ENCODE measurements at regions not wholly inside any gene's neighbourhood (a gene's known extent, or its start where the extent isn't known, plus 50 kb on each side); places are given as distances from the start of the nearest gene placed in this dataset.

- DNase-seq (ENCODE audit: low spot score in 2 of 2), result no peak
- H3K4me3 ChIP-seq (ENCODE audit: low read depth, poor library complexity, severe bottlenecking), result no peak overlapping the region
- TF ChIP-seq CTCF (IDR thresholded peaks at IDR 0.05), result no peak
- TF ChIP-seq POLR2A (IDR thresholded peaks at IDR 0.05), result no peak
- WGBS, 2 donors, result 67 to 84% methylated on average over 1 of the region's 1 CpG
- intact Hi-C loops (cut with DNase I; ENCODE audit: low total_unique reads), result loop anchor here (5.0 kb wide), 1 partner anchor 1345 kb away; no protein-coding TSS in a partner anchor
These were observed 89.8 kb downstream of the LHX9 start for GRCh38 chr1:198007011-198007410.

GRCh38 chr1:198007687-198008607, 90.8 kb downstream of the LHX9 start:
- H3K4me3 ChIP-seq (ENCODE audit: low read depth, poor library complexity, severe bottlenecking), result no peak overlapping the region
- TF ChIP-seq POLR2A (IDR thresholded peaks at IDR 0.05) (no peak), CTCF (IDR thresholded peaks at IDR 0.05) (no peak)
- intact Hi-C loops (cut with DNase I; ENCODE audit: low total_unique reads), result loop anchor here (5.0 kb wide), 1 partner anchor 1344 kb away; no protein-coding TSS in a partner anchor
- 59 to 60% methylated on average over 5 of the region's 5 CpGs for WGBS, 2 donors
- DNase-seq (ENCODE audit: low spot score in 2 of 2), result no peak

- intact Hi-C loops (cut with DNase I; ENCODE audit: low total_unique reads), result no loop called here
- TF ChIP-seq CTCF (IDR thresholded peaks at IDR 0.05), result no peak
- TF ChIP-seq POLR2A (IDR thresholded peaks at IDR 0.05), result no peak
- no peak for DNase-seq (ENCODE audit: low spot score in 2 of 2)
- 73 to 77% methylated on average over 1 of the region's 1 CpG for WGBS, 2 donors
- H3K4me3 ChIP-seq (ENCODE audit: low read depth, poor library complexity, severe bottlenecking), result no peak overlapping the region
These were observed 97.2 kb downstream of the LHX9 start for GRCh38 chr1:198014355-198014754.

GRCh38 chr1:198015309-198015708, 98.1 kb downstream of the LHX9 start:
- no peak for DNase-seq (ENCODE audit: low spot score in 2 of 2)
- no peak overlapping the region for H3K4me3 ChIP-seq (ENCODE audit: low read depth, poor library complexity, severe bottlenecking)
- intact Hi-C loops (cut with DNase I; ENCODE audit: low total_unique reads), result no loop called here
- TF ChIP-seq CTCF (IDR thresholded peaks at IDR 0.05) (no peak), POLR2A (IDR thresholded peaks at IDR 0.05) (no peak)

- no peak overlapping the region for H3K4me3 ChIP-seq (ENCODE audit: low read depth, poor library complexity, severe bottlenecking)
- no peak for DNase-seq (ENCODE audit: low spot score in 2 of 2)
- TF ChIP-seq CTCF (IDR thresholded peaks at IDR 0.05), result no peak
- TF ChIP-seq POLR2A (IDR thresholded peaks at IDR 0.05), result no peak
- intact Hi-C loops (cut with DNase I; ENCODE audit: low total_unique reads), result no loop called here
- whole genome bisulfite sequencing, 2 donors, result 26 to 41% methylated on average over 1 of the region's 1 CpG
These were observed 101.4 kb downstream of the LHX9 start for GRCh38 chr1:198018529-198018928.

Measured in lower leg skin (tissue), 4 donors.